ENCODE measurements at regions not wholly inside any gene's neighbourhood (a gene's known extent, or its start where the extent isn't known, plus 50 kb on each side); places are given as distances from the start of the nearest gene placed in this dataset.

GRCh38 chr3:64379221-64379620 lies 154.0 kb upstream of the PRICKLE2 start:
- Histone ChIP-seq H3K9me2 (ENCODE audit: insufficient read depth) (no peaks in the 10 kb centered on the region), H4K20me1 (ENCODE audit: insufficient read depth) (no peaks in the 10 kb centered on the region), H3K27me3 (ENCODE audit: insufficient read depth, low read length) (no peaks in the 10 kb centered on the region; the same call in 1 of the 2 replicates), H3K4me3 (replicated peaks in 1 of 2; ENCODE audit: low read depth in 1 of 2, low read length in 2 of 2) (no peak overlapping the region), H3K36me3 (ENCODE audit: control insufficient read depth in 1 of 2, insufficient read depth in 2 of 2, low read length in 2 of 2) (no peaks in the 10 kb centered on the region), H3K79me2 (ENCODE audit: insufficient read depth, low read length) (no peaks in the 10 kb centered on the region), H3K9me3 (ENCODE audit: control insufficient read depth in 1 of 2, insufficient read depth in 1 of 2, low read depth in 1 of 2, low read length in 2 of 2) (peaks cover 0 to 4% of the 10 kb centered on the region in 2 experiments; a peak in 1 of 4 replicates), H3K27ac (ENCODE audit: low read depth, low read length) (no peak overlapping the region), H3K9ac (ENCODE audit: low read length) (no peak overlapping the region), H3K4me2 (ENCODE audit: low read length) (no peak overlapping the region), H2AFZ (ENCODE audit: low read depth, low read length, poor library complexity, severe bottlenecking) (no peak overlapping the region), H3K4me1 (ENCODE audit: control insufficient read depth in 1 of 2, insufficient read depth in 2 of 2, low read length in 2 of 2) (no peaks in the 10 kb centered on the region)
- ChIA-PET RAD21 (ENCODE audit: low non-redundant PET in 1 of 2, low total read pairs in 2 of 2, uncharacterized antibody in 2 of 2, unreplicated experiment in 2 of 2) (no interaction called here), POLR2A (no interaction called here), CTCF (no interaction called here)
- BruUV-seq (replicated peaks) = no TSS peak
- ATAC-seq (no peak), DNase-seq (ENCODE audit: low read depth, low spot score) (no peak)
- intact Hi-C loops (cut with micrococcal nuclease) = no loop called here
- no peak for TF ChIP-seq EZH2phosphoT487 (IDR thresholded peaks at IDR 0.05; ENCODE audit: borderline replicate concordance)
- no peak for TF ChIP-seq CBX3 (IDR thresholded peaks at IDR 0.05; ENCODE audit: low read depth)
- no peak for TF ChIP-seq REST (IDR thresholded peaks at IDR 0.05; ENCODE audit: low read depth)
- TF ChIP-seq EGR1 (IDR thresholded peaks at IDR 0.05; ENCODE audit: low read depth) = no peak
- TF ChIP-seq FOSL1 (IDR thresholded peaks at IDR 0.05; ENCODE audit: low read depth) = no peak
- TF ChIP-seq ZBTB33 (IDR thresholded peaks at IDR 0.05; ENCODE audit: extremely low read depth, insufficient replicate concordance, low read length) = no peak
- no peak for TF ChIP-seq ZFX (IDR thresholded peaks at IDR 0.05)
- TF ChIP-seq POLR2A (IDR thresholded peaks at IDR 0.05; ENCODE audit: borderline replicate concordance, extremely low read depth, insufficient read depth, insufficient read length) = no peak
- no peak for TF ChIP-seq POLR2AphosphoS5 (IDR thresholded peaks at IDR 0.05; ENCODE audit: low read depth, low read length)
- TF ChIP-seq CEBPB (IDR thresholded peaks at IDR 0.05; ENCODE audit: low read depth) = no peak
- no peak for TF ChIP-seq JUND (IDR thresholded peaks at IDR 0.05)
- no peak for TF ChIP-seq ZNF274 (IDR thresholded peaks at IDR 0.05; ENCODE audit: low read depth, low read length)
- TF ChIP-seq RAD21 (IDR thresholded peaks at IDR 0.05; ENCODE audit: low read depth) = no peak
- no peak for TF ChIP-seq CTCF (IDR thresholded peaks at IDR 0.05 in 2 of 3, conservative IDR thresholded peaks at IDR 0.05 in 1 of 3; ENCODE audit: borderline replicate concordance in 1 of 3, insufficient read depth in 1 of 3, low read depth in 2 of 3, low read length in 2 of 3)
- no peak for TF ChIP-seq ELF1 (IDR thresholded peaks at IDR 0.05; ENCODE audit: borderline replicate concordance, low read depth)
- no peak for TF ChIP-seq ATF3 (IDR thresholded peaks at IDR 0.05)
- TF ChIP-seq YY1 (IDR thresholded peaks at IDR 0.05; ENCODE audit: extremely low read depth, insufficient replicate concordance, low read depth, low read length) = no peak
